Muscle layer of colon (tissue), 2 donors: ENCODE measurements at regions not wholly inside any gene's neighbourhood (a gene's known extent, or its start where the extent isn't known, plus 50 kb on each side); places are given as distances from the start of the nearest gene placed in this dataset.

Source experiments
- H3K27ac ChIP-seq: one replicate; pipeline ENCODE4 v1.7.0; 2013; ENCODE audit warnings: low read depth, mild to moderate bottlenecking, low read length, moderate library complexity
- H3K27me3 ChIP-seq, 2 donors: one replicate each; pipeline ENCODE4 v1.7.0; 2013; ENCODE audit warnings: low read length in 2 of 2, mild to moderate bottlenecking in 2 of 2; ENCODE audit not compliant: insufficient read depth in 2 of 2, control insufficient read depth in 1 of 2
- H3K36me3 ChIP-seq: one replicate; pipeline ENCODE4 v1.7.0; 2013; ENCODE audit warnings: mild to moderate bottlenecking, low read length; ENCODE audit not compliant: insufficient read depth
- H3K4me1 ChIP-seq: one replicate; pipeline ENCODE4 v1.7.0; 2013; ENCODE audit warnings: mild to moderate bottlenecking, low read length; ENCODE audit not compliant: insufficient read depth
- H3K4me3 ChIP-seq, 2 donors: one replicate each; pipeline ENCODE4 v1.7.0; 2013; ENCODE audit warnings: low read length in 2 of 2, low read depth in 1 of 2, mild to moderate bottlenecking in 1 of 2, moderate library complexity in 1 of 2
- H3K9ac ChIP-seq: one replicate; pipeline ENCODE4 v1.7.0; 2013; ENCODE audit warnings: low read length
- H3K9me3 ChIP-seq: one replicate; pipeline ENCODE4 v1.7.0; 2013; ENCODE audit warnings: mild to moderate bottlenecking, low read length
- donor health status: abdominal sarcoma.
- donor health status: Adenocarcinoma of cecum.

- Histone ChIP-seq H3K4me3 (no peak overlapping the region), H3K27me3 (no peaks in the 10 kb centered on the region), H3K27ac (no peak overlapping the region), H3K36me3 (no peaks in the 10 kb centered on the region), H3K9ac (no peak overlapping the region), H3K4me1 (no peaks in the 10 kb centered on the region), H3K9me3 (no peaks in the 10 kb centered on the region)
These were observed 605.6 kb upstream of the SETBP1 start for GRCh38 chr18:44075038-44075437.

DNA sequence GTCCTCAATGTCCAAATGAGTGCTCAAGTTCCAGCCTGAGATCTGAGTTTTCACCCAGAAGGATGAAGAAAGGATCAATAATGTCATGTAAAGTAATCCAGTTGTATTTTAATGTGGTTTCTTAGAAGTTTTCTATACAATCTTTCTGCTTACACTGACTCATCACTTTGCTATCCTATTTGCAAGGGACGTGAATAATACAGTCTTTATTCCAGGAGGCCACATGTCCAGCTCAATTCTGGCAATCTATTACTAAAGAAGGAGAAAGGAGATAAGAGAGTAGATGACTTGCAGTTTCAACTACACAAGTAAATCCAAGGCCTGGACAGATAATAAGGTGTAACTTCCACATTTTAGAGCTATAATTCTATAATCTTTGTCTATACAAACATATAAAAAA is 601.1 kb upstream of the SETBP1 start:
- Histone ChIP-seq H3K27ac (no peak overlapping the region), H3K4me1 (no peaks in the 10 kb centered on the region), H3K4me3 (no peak overlapping the region), H3K27me3 (no peaks in the 10 kb centered on the region), H3K9me3 (no peaks in the 10 kb centered on the region), H3K9ac (no peak overlapping the region), H3K36me3 (no peaks in the 10 kb centered on the region)

- H3K27me3 ChIP-seq, result no peaks in the 10 kb centered on the region
- H3K4me1 ChIP-seq, result no peaks in the 10 kb centered on the region
- no peaks in the 10 kb centered on the region for H3K9me3 ChIP-seq
- H3K36me3 ChIP-seq, result no peaks in the 10 kb centered on the region
- no peak overlapping the region for H3K4me3 ChIP-seq
- no peak overlapping the region for H3K9ac ChIP-seq
- no peak overlapping the region for H3K27ac ChIP-seq
These were observed 600.6 kb upstream of the SETBP1 start for GRCh38 chr18:44080054-44080453.

DNA sequence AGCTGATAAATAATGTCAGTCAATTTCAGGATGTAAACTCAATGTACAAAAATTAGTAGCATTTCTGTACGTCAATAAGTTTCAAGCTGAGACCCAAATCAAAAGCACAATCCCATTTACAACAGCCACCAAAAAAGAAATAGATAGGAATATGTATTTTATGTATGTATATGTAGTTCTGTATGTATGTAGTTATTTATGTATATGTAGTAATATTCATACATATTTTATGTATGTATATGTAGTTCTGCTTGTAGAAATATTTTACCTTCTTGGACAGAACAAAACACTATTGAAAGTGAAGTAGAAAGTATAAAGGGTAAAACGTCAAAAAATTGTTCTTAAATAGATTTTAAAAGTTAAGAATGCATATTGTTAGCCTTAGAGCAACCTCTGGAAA is 591.0 kb upstream of the SETBP1 start:
- H3K4me1 ChIP-seq, result no peaks in the 10 kb centered on the region
- no peak overlapping the region for H3K4me3 ChIP-seq
- H3K27me3 ChIP-seq, result no peaks in the 10 kb centered on the region
- H3K27ac ChIP-seq, result no peak overlapping the region
- H3K36me3 ChIP-seq, result no peaks in the 10 kb centered on the region
- H3K9me3 ChIP-seq, result no peaks in the 10 kb centered on the region
- H3K9ac ChIP-seq, result no peak overlapping the region

GRCh38 chr18:44090453-44090852 is 590.2 kb upstream of the SETBP1 start:
- no peak overlapping the region for H3K9ac ChIP-seq
- H3K4me1 ChIP-seq, result no peaks in the 10 kb centered on the region

GRCh38 chr18:44093253-44093652 is 587.4 kb upstream of the SETBP1 start:
- no peaks in the 10 kb centered on the region for H3K36me3 ChIP-seq
- no peak overlapping the region for H3K9ac ChIP-seq
- H3K9me3 ChIP-seq, result no peaks in the 10 kb centered on the region
- H3K27me3 ChIP-seq, result no peaks in the 10 kb centered on the region
- H3K4me1 ChIP-seq, result no peaks in the 10 kb centered on the region
- H3K4me3 ChIP-seq, result no peak overlapping the region
- H3K27ac ChIP-seq, result no peak overlapping the region

More at GRCh38 chr18:44090453-44090852, 590.2 kb upstream of the SETBP1 start:
- H3K27me3 ChIP-seq, result no peaks in the 10 kb centered on the region
- H3K4me3 ChIP-seq, result no peak overlapping the region
- no peak overlapping the region for H3K27ac ChIP-seq
- no peaks in the 10 kb centered on the region for H3K9me3 ChIP-seq
- no peaks in the 10 kb centered on the region for H3K36me3 ChIP-seq

- Histone ChIP-seq H3K9me3 (no peaks in the 10 kb centered on the region), H3K4me1 (no peaks in the 10 kb centered on the region), H3K27ac (no peak overlapping the region), H3K27me3 (no peaks in the 10 kb centered on the region), H3K36me3 (no peaks in the 10 kb centered on the region), H3K4me3 (no peak overlapping the region), H3K9ac (no peak overlapping the region)
These were observed 584.7 kb upstream of the SETBP1 start for GRCh38 chr18:44096016-44096415.

DNA sequence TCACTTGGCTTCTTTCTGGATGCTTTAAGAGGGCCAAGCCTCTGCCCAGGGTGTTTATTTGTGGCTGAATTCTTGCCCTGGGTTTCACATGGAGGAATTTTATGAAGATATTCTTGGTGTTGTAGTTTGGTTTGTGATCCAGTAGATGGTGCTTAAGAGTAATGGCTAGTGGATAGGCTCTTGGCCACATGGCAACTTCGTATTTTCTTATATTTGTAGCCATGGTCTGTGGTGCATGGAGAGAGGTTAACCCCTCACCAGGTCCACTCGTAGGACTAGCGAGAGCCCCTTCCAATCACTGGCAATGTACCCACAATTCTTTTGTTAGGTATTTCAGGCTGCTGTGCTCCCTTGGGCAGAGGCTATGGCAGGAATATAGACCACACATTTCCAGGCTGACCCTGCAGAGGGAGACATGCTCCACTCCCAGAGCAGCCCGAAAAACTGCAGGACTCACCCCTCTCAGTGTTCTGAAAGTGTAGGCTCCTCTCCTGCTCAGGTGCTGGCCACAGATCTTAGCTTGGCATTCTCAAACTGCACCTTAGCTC is 582.1 kb upstream of the SETBP1 start:
- Histone ChIP-seq H3K27ac (no peak overlapping the region), H3K9ac (no peak overlapping the region), H3K27me3 (no peaks in the 10 kb centered on the region), H3K4me1 (no peaks in the 10 kb centered on the region), H3K9me3 (no peaks in the 10 kb centered on the region), H3K4me3 (no peak overlapping the region), H3K36me3 (no peaks in the 10 kb centered on the region)

- no peaks in the 10 kb centered on the region for H3K4me1 ChIP-seq
- no peak overlapping the region for H3K27ac ChIP-seq
- H3K27me3 ChIP-seq, result no peaks in the 10 kb centered on the region
- no peaks in the 10 kb centered on the region for H3K36me3 ChIP-seq
- H3K9ac ChIP-seq, result no peak overlapping the region
- no peaks in the 10 kb centered on the region for H3K9me3 ChIP-seq
- H3K4me3 ChIP-seq, result no peak overlapping the region
These were observed 573.5 kb upstream of the SETBP1 start for GRCh38 chr18:44107187-44107586.

GRCh38 chr18:44111337-44111736 is 569.4 kb upstream of the SETBP1 start:
- no peaks in the 10 kb centered on the region for H3K36me3 ChIP-seq
- no peak overlapping the region for H3K4me3 ChIP-seq
- H3K4me1 ChIP-seq, result no peaks in the 10 kb centered on the region
- H3K27ac ChIP-seq, result no peak overlapping the region
- H3K27me3 ChIP-seq, result no peaks in the 10 kb centered on the region
- no peak overlapping the region for H3K9ac ChIP-seq
- H3K9me3 ChIP-seq, result no peaks in the 10 kb centered on the region

- no peak overlapping the region for H3K4me3 ChIP-seq
- no peak overlapping the region for H3K9ac ChIP-seq
- H3K9me3 ChIP-seq, result no peaks in the 10 kb centered on the region
- no peak overlapping the region for H3K27ac ChIP-seq
- no peaks in the 10 kb centered on the region for H3K36me3 ChIP-seq
- no peaks in the 10 kb centered on the region for H3K4me1 ChIP-seq
- H3K27me3 ChIP-seq, result no peaks in the 10 kb centered on the region
These were observed 562.9 kb upstream of the SETBP1 start for GRCh38 chr18:44117821-44118220.

GRCh38 chr18:44119607-44120006 is 561.1 kb upstream of the SETBP1 start:
- Histone ChIP-seq H3K27ac (no peak overlapping the region), H3K9ac (no peak overlapping the region), H3K36me3 (no peaks in the 10 kb centered on the region), H3K4me3 (no peak overlapping the region), H3K27me3 (no peaks in the 10 kb centered on the region), H3K4me1 (peaks cover 4% of the 10 kb centered on the region), H3K9me3 (no peaks in the 10 kb centered on the region)
